Body of pancreas (tissue), 4 donors: ENCODE measurements at regions not wholly inside any gene's neighbourhood (a gene's known extent, or its start where the extent isn't known, plus 50 kb on each side); places are given as distances from the start of the nearest gene placed in this dataset.

Experiments
- ATAC-seq: fragments of 150-250 bp; one replicate; pipeline ENCODE4 v1.9.1; 2016
- DNase-seq, 4 donors: peaks; one replicate each; pipeline ENCODE4 v3.0.0-alpha.2; 2019
- H3K27ac ChIP-seq, 4 donors: fragments of 200-600 bp; sonication (generic); 1 replicate in 3 of 4; 2 replicates in 1 of 4; pipeline versions ENCODE4 v1.5.1 to v1.6.1; 2016 to 2019; ENCODE audit warnings: mild to moderate bottlenecking in 1 of 4, mixed read lengths in 1 of 4, moderate library complexity in 1 of 4
- H3K27me3 ChIP-seq, 2 donors: fragments of 200-600 bp; sonication (generic); one replicate each; pipeline ENCODE4 v1.6.0; 2016; ENCODE audit warnings: mild to moderate bottlenecking in 1 of 2
- H3K36me3 ChIP-seq, 2 donors: fragments of 200-600 bp; sonication (generic); replicated peaks in 1 of 2; 2 replicates each; pipeline ENCODE4 v1.5.1; 2016; ENCODE audit warnings: low read depth in 2 of 2; ENCODE audit not compliant: insufficient read depth in 1 of 2
- H3K4me1 ChIP-seq: fragments of 200-600 bp; sonication (generic); one replicate; pipeline ENCODE4 v1.6.0; 2016
- H3K4me3 ChIP-seq, 2 donors: fragments of 200-600 bp; sonication (generic); 1 replicate in 1 of 2; 2 replicates in 1 of 2; pipeline ENCODE4 v1.5.1; 2016 to 2019
- H3K9me3 ChIP-seq, 3 donors: fragments of 200-600 bp; sonication (generic); 1 replicate in 2 of 3; 2 replicates in 1 of 3; pipeline ENCODE4 v1.5.1; 2016
- CTCF ChIP-seq, 7 experiments: fragments of 450-650 bp in 4 of 7; fragments of 200-600 bp in 3 of 7; sonication (generic) in 3 of 7; IDR thresholded peaks; one replicate each; pipeline ENCODE4 v1.5.1; 2016 to 2019; ENCODE audit warnings: antibody characterized with exemption in 7 of 7
- POLR2A ChIP-seq, 3 donors: fragments of 450-650 bp; IDR thresholded peaks; one replicate each; pipeline ENCODE4 v1.6.1; 2016; ENCODE audit warnings: antibody characterized with exemption in 3 of 3, mild to moderate bottlenecking in 2 of 3
- WGBS, 2 donors: methylation state at CpG; one replicate each; pipeline ENCODE4 v1.1.5; 2017; 5-methylcytosine and 5-hydroxymethylcytosine counted together
- intact Hi-C: fragments of 100-400 bp; cut with DNase I; formaldehyde crosslinking; loops from one replicate; pipeline ENCODE4 v1.15.1; 2023

GRCh38 chr2:8544171-8544785, 137.6 kb upstream of the ID2 start:
- ATAC-seq (no peak), DNase-seq (no peak)
- 82 to 94% methylated on average over 11 to 15 of the region's 15 CpGs for WGBS, 2 donors
- H3K4me3 ChIP-seq: no peak overlapping the region
- no peaks in the 10 kb centered on the region for H3K27me3 ChIP-seq
- H3K36me3 ChIP-seq: no peaks in the 10 kb centered on the region
- H3K9me3 ChIP-seq: no peaks in the 10 kb centered on the region
- intact Hi-C loops: no loop called here
- peak overlapping the region in 2 of 4 donors; percentile 22 to 71 for H3K27ac ChIP-seq
- H3K4me1 ChIP-seq: peaks cover 13% of the 10 kb centered on the region
- TF ChIP-seq POLR2A (IDR thresholded peaks at IDR 0.05) (no peak), CTCF (IDR thresholded peaks at IDR 0.05) (no peak)

- H3K27ac ChIP-seq: peak overlapping the region in 2 of 4 donors; percentile 22 to 71
- no peaks in the 10 kb centered on the region for H3K9me3 ChIP-seq
- no peaks in the 10 kb centered on the region for H3K27me3 ChIP-seq
- intact Hi-C loops: no loop called here
- ATAC-seq (peak; percentile 49), DNase-seq (peak in 3 of 4 donors; percentile 37 to 81 (median 47))
- H3K36me3 ChIP-seq: no peaks in the 10 kb centered on the region
- TF ChIP-seq POLR2A (IDR thresholded peaks at IDR 0.05): peak in 2 of 3 donors; percentile 13 to 39
- TF ChIP-seq CTCF (IDR thresholded peaks at IDR 0.05): peak in 1 of 7 experiments; percentile 22
- H3K4me1 ChIP-seq: peaks cover 5% of the 10 kb centered on the region
- 57 to 93% methylated on average over 24 to 26 of the region's 27 CpGs for WGBS, 2 donors
- no peak overlapping the region for H3K4me3 ChIP-seq
Observed at GRCh38 chr2:8544786-8545694, 136.8 kb upstream of the ID2 start.

GRCh38 chr2:8545695-8546611, 135.9 kb upstream of the ID2 start:
- no peaks in the 10 kb centered on the region for H3K36me3 ChIP-seq
- 86 to 92% methylated on average over 23 to 26 of the region's 30 CpGs for WGBS, 2 donors
- intact Hi-C loops: no loop called here
- DNase-seq (peak in 1 of 4 donors; percentile 9), ATAC-seq (no peak)
- TF ChIP-seq CTCF (IDR thresholded peaks at IDR 0.05) (no peak), POLR2A (IDR thresholded peaks at IDR 0.05) (no peak)
- no peak overlapping the region for H3K4me3 ChIP-seq
- no peaks in the 10 kb centered on the region for H3K9me3 ChIP-seq
- peak overlapping the region in 1 of 4 donors; percentile 46 for H3K27ac ChIP-seq
- H3K27me3 ChIP-seq: no peaks in the 10 kb centered on the region
- H3K4me1 ChIP-seq: no peaks in the 10 kb centered on the region

GRCh38 chr2:8546612-8547283, 135.1 kb upstream of the ID2 start:
- ATAC-seq: no peak
- whole genome bisulfite sequencing, 2 donors: 78 to 85% methylated on average over 16 of the region's 16 CpGs
- H3K4me1 ChIP-seq: no peaks in the 10 kb centered on the region
- intact Hi-C loops: no loop called here
- no peaks in the 10 kb centered on the region for H3K36me3 ChIP-seq
- no peak overlapping the region for H3K4me3 ChIP-seq
- DNase-seq: no peak
- no peaks in the 10 kb centered on the region for H3K27me3 ChIP-seq
- H3K9me3 ChIP-seq: no peaks in the 10 kb centered on the region
- TF ChIP-seq POLR2A (IDR thresholded peaks at IDR 0.05): no peak
- no peak for TF ChIP-seq CTCF (IDR thresholded peaks at IDR 0.05)
- H3K27ac ChIP-seq: peak overlapping the region in 1 of 4 donors; percentile 11
